GM12892 (cell line): ENCODE measurements at regions not wholly inside any gene's neighbourhood (a gene's known extent, or its start where the extent isn't known, plus 50 kb on each side); places are given as distances from the start of the nearest gene placed in this dataset.

Experiments used
- DNase-seq: peaks from one replicate; pipeline ENCODE4 v3.0.0; 2011; ENCODE audit not compliant: insufficient read length
- FAIRE-seq: peaks from 2 replicates; lab custom pipeline; 2011; peaks lifted over from hg19 to GRCh38; lab: Jason Lieb, UNC
- POLR2A ChIP-seq: IDR thresholded peaks from 2 replicates; pipeline ENCODE4 v1.6.1; 2011; ENCODE audit warnings: low read depth, low read length, control low read depth
- POLR2AphosphoS5 ChIP-seq: IDR thresholded peaks from 2 replicates; pipeline ENCODE4 v1.6.1; 2011; ENCODE audit warnings: low read depth, low read length, control low read depth
- TAF1 ChIP-seq: IDR thresholded peaks from 2 replicates; pipeline ENCODE4 v1.6.1; 2011; ENCODE audit warnings: low read depth, mild to moderate bottlenecking, control low read depth, low read length, borderline replicate concordance

DNA sequence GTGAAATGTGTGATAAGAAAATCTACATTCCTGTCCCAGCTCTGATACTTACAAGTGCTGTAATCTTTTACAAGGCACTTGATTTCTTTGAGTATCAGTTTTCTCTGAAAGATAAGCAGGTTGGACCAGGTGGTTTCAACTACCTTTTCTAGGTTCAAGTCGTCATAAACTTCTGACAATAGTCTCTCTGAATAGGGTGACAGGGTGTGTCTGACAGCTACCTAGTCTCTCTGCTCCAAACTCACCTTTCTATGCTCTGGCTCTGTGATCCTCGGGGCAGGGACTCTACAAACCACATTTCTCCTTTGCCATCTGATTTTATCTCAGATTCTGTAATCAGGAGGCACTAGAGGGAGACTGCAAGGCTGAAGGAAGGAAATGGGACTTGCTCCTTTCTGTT, 137.7 kb upstream of the SYT1 start:
- no peak for TF ChIP-seq POLR2AphosphoS5
- no peak for TF ChIP-seq POLR2A
- DNase-seq (no peak), FAIRE-seq (no peak)

GRCh38 chr12:78732481-78732880, 132.1 kb upstream of the SYT1 start:
- DNase-seq (no peak), FAIRE-seq (no peak)
- TF ChIP-seq TAF1 (no peak), POLR2AphosphoS5 (no peak), POLR2A (no peak)

- TF ChIP-seq TAF1: no peak
- no peak for TF ChIP-seq POLR2AphosphoS5
- no peak for TF ChIP-seq POLR2A
- FAIRE-seq (no peak), DNase-seq (no peak)
Observed at GRCh38 chr12:78739653-78740052, 124.9 kb upstream of the SYT1 start.

DNA sequence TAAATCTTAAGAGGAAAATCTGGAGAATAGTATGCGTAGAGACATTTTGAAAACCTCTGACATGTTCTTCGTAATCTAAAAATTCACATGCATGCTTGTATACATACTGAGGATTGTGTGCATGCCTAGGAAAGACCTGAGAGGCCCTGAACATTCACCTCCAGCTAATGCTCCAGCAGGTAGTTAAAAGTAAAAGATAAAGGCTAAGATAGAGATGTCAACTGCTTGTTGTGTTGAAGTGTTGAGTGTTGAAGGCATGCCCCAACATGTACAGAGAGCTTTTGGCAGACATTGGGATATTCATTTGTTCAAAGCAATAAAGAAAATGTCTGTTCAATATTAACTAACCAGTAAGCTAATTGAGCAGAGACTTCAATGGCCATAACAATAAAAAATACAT, 118.6 kb upstream of the SYT1 start:
- FAIRE-seq (no peak), DNase-seq (no peak)
- TF ChIP-seq POLR2AphosphoS5: no peak
- TF ChIP-seq TAF1: no peak
- no peak for TF ChIP-seq POLR2A

DNA sequence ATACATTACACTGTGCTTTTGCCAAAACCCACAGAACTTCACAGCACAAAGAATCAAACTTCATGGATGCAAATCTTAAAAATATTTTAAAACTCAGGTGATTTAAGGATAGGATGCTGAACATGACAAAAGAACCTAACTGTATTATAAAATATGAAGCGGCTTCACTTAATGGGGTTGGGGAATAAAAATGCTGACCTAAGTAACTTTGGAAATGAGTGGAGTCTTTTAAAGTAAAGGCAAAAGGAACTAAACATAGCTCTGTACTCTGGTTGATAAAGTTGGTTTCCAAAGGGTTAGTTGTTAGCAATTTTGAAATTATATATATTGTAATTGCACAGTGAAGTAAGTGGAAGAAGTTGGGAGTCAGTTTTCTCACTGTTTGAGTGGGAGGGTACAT, 111.5 kb upstream of the SYT1 start:
- DNase-seq (no peak), FAIRE-seq (no peak)
- TF ChIP-seq POLR2AphosphoS5 (no peak), TAF1 (no peak), POLR2A (no peak)

- TF ChIP-seq POLR2AphosphoS5: no peak
- no peak for TF ChIP-seq TAF1
- TF ChIP-seq POLR2A: no peak
- DNase-seq: no peak
- FAIRE-seq: no peak
Observed at GRCh38 chr12:78756936-78757335, 107.6 kb upstream of the SYT1 start.

DNA sequence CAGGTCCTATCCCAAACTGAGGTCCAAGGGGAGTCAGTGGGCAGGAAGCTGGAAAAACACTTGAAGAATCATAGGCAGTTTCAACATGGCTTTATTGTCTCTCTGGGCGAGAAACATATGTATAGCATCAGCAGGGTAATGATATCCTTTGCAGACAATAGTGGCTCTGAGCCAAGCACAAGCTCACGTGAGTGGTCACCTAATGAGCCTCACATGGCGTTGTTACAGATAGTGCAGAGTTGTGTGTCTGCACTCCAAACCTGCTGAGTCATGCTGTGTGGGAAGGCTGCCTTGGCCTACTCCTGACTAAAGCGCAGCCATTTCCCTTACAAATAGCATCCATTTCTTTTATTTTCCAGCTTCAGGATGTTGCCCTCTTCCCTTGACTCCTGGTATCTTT, 105.2 kb upstream of the SYT1 start:
- TF ChIP-seq TAF1 (no peak), POLR2A (no peak), POLR2AphosphoS5 (no peak)
- no peak for FAIRE-seq
- no peak for DNase-seq

- no peak for DNase-seq
- no peak for FAIRE-seq
- TF ChIP-seq POLR2AphosphoS5 (no peak), TAF1 (no peak), POLR2A (no peak)
Observed at GRCh38 chr12:78760906-78761305, 103.7 kb upstream of the SYT1 start.

DNA sequence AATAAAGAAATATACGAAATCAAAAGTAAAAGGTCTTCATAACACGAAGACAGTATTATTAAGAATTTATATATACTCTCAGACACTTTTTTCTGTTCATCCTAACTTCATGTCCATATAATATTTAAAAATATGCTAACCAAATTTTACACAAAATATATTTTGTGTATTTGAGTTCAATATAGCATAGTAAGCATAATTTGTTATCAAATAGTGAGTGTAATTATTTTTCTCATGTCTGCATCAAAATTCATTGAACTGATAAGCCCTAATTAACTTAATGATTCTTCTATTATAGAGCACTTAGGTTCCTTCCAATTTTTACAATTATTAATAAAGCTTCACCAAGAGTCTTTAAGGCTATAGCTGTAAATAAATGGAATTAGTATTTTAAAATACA, 99.7 kb upstream of the SYT1 start:
- TF ChIP-seq POLR2AphosphoS5 (no peak), POLR2A (no peak), TAF1 (no peak)
- FAIRE-seq (no peak), DNase-seq (no peak)

GRCh38 chr12:78767264-78767981, 97.2 kb upstream of the SYT1 start:
- DNase-seq (no peak), FAIRE-seq (no peak)
- TF ChIP-seq TAF1 (no peak), POLR2AphosphoS5 (no peak), POLR2A (no peak)

GRCh38 chr12:78778339-78778738, 86.2 kb upstream of the SYT1 start:
- TF ChIP-seq TAF1 (no peak), POLR2A (no peak), POLR2AphosphoS5 (no peak)
- FAIRE-seq: no peak
- DNase-seq: no peak

GRCh38 chr12:78787576-78787975, 77.0 kb upstream of the SYT1 start:
- TF ChIP-seq POLR2A: no peak
- TF ChIP-seq POLR2AphosphoS5: no peak
- FAIRE-seq (no peak), DNase-seq (no peak)
